NCI-H226 (cell line): ENCODE measurements at regions not wholly inside any gene's neighbourhood (a gene's known extent, or its start where the extent isn't known, plus 50 kb on each side); places are given as distances from the start of the nearest gene placed in this dataset.

ENCODE experiments used
- DNase-seq: peaks from one replicate; pipeline ENCODE4 v3.0.0-alpha.2; 2015

- no peak for DNase-seq
Measured at GRCh38 chr5:35477911-35478310, 139.8 kb upstream of the SPEF2 start.

GRCh38 chr5:35477321-35477720 lies 140.3 kb upstream of the SPEF2 start:
- no peak for DNase-seq

GRCh38 chr5:35476797-35477196 lies 140.9 kb upstream of the SPEF2 start:
- no peak for DNase-seq

GRCh38 chr5:35476036-35476435 lies 141.6 kb upstream of the SPEF2 start:
- DNase-seq: no peak

- no peak for DNase-seq
Measured at GRCh38 chr5:35473589-35473988, 144.1 kb upstream of the SPEF2 start.

GRCh38 chr5:35470866-35471265 lies 146.8 kb upstream of the SPEF2 start:
- no peak for DNase-seq

GRCh38 chr5:35468811-35469210 lies 148.9 kb upstream of the SPEF2 start:
- DNase-seq: no peak

GRCh38 chr5:35466746-35467145 lies 150.9 kb upstream of the SPEF2 start:
- no peak for DNase-seq

GRCh38 chr5:35464757-35465156 lies 152.9 kb upstream of the SPEF2 start:
- DNase-seq: no peak

- no peak for DNase-seq
Measured at GRCh38 chr5:35461530-35461929, 156.1 kb upstream of the SPEF2 start.

- DNase-seq: no peak
Measured at GRCh38 chr5:35458824-35459207, 158.8 kb upstream of the SPEF2 start.

GRCh38 chr5:35457912-35458823 lies 159.5 kb upstream of the SPEF2 start:
- DNase-seq: no peak

- DNase-seq: no peak
Measured at GRCh38 chr5:35456506-35456905, 161.2 kb upstream of the SPEF2 start.

- no peak for DNase-seq
Measured at GRCh38 chr5:35454011-35454525, 163.6 kb upstream of the SPEF2 start.

GRCh38 chr5:35443803-35444595 lies 173.7 kb upstream of the SPEF2 start:
- DNase-seq: no peak

GRCh38 chr5:35442885-35443639 lies 174.6 kb upstream of the SPEF2 start:
- DNase-seq: no peak

GRCh38 chr5:35440409-35440808 lies 177.3 kb upstream of the SPEF2 start:
- DNase-seq: no peak

- DNase-seq: no peak
Measured at GRCh38 chr5:35438786-35439185, 178.9 kb upstream of the SPEF2 start.

GRCh38 chr5:35438288-35438687 lies 179.4 kb upstream of the SPEF2 start:
- no peak for DNase-seq

GRCh38 chr5:35436400-35437057 lies 181.1 kb upstream of the SPEF2 start:
- DNase-seq: no peak

GRCh38 chr5:35430381-35431162 lies 187.1 kb upstream of the SPEF2 start:
- DNase-seq: no peak

- DNase-seq: no peak
Measured at GRCh38 chr5:35420200-35420599, 189.9 kb upstream of the PRLR start.
